Kidney glomerular epithelial cell (primary cell): ENCODE measurements at regions not wholly inside any gene's neighbourhood (a gene's known extent, or its start where the extent isn't known, plus 50 kb on each side); places are given as distances from the start of the nearest gene placed in this dataset.

Experiments
- DNase-seq: peaks from one replicate; lab custom pipeline; 2025; lab: John Stamatoyannopoulos, UW

DNA sequence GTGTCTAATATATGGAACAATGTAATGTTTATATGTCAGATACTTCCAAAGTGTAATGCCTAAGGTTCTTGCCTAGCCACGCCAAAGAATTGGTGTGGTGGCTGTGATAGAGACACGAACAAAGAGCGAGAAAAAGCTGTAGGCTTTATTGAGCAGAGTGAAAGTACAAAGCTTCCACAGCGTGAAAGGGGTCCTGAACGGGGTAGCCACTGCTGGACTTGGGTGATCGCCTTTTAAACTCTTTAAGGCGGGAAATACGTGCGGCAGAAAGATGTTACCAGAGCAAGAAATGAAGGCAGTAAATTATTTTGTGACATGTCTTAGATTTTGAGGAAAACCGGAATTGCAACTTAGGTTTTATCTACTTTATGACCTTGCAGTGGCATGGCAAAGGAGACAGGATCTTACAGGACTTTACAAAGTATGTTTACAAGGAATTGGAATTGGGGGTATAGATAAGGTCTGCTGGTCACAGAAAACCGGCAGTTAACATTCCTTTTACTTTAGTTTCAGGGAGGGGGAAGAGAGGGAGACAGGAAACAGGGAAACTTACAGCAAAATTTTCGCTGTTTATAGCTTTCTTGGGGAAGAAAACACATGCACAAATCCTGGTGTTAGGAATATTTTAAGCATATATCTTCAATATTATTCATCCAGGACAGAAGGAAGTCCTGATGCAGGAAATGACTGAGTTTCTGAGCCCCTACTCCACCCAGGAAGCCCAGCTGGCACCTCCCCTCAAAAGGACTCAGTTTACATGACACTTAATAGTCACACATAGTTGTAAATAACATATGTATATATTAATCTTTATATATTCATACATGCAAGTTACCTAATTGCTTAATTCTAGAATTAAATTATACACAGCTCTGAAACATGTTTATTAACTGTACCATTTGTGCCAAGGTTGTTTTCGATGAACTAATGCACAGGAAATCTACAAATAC is 421.3 kb upstream of the PABPC4L start:
- DNase-seq: peak; percentile 26

DNA sequence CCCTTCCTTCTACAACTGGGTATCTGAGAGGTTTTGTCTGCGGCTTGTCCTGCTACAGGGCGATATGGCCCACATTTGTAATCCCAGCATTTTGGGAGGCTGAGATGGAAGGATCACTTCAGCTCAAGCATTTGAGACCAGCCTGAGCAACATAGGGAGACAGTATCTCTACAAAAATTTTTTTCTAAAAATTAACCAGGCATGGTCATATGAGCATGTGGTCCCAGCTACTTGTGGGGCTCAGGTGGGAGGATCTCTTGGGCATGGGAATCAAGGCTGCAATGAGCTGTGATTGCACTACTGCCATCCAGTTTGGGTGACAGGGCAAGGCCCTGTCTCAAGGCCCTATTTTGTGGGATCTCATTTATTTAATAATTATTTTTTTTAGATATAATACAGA is 420.6 kb upstream of the PABPC4L start:
- peak; percentile 26 for DNase-seq

DNA sequence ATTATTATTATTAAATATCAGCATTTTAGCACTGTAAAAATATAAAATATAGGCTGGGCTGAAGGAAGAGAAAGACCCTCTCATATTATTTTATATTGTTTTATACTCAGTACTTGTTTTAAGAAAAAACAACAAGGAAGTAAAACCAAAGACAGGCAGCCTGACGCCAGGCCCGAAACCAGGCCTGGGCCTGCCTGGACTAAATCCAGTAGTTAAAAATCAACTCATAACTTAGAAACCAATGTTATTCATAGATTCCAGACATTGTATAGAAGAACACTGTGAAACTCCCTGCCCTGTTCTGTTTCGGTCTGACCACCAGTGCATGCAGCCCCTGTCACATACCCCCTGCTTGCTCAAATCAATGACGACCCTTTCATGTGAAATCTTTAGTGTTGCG is 420.1 kb upstream of the PABPC4L start:
- DNase-seq: peak; percentile 67

DNA sequence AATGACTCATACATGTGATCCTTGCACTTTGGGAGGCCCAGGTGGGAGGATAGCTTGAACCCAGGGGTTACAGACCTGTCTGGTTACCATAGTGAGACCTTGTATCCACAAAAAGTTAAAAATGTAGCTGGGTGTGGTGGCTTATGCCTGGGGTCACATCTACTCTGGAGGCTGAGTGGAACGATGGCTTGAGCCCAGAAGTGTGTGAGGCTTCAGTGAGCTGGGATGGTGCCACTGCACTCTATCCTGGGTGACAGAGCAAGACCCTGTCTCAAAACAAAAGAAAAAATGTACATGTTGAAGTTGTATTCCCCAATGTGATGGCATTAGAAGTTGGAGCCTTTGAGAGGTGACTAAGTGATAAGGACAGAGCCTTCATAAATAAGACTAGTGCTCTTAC is 409.4 kb upstream of the PABPC4L start:
- DNase-seq: no peak

DNA sequence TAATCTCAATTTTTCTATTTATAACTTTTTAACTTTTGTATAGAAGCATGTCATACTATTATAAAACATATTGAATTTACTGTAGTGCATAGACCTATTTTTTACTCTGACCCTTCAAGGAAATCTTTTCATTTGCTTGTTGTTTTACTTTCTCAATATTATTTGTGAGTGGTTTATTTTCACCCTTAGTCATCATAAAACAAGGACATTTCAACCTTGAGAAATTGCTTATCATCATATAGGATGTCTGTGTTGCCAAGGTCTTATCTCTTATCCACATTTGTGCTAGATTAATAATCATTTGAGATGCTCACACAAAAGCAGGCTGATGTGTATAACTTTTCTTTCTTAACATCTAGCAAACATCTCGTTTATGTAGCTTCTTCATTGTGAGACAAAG is 408.6 kb upstream of the PABPC4L start:
- DNase-seq: no peak

DNA sequence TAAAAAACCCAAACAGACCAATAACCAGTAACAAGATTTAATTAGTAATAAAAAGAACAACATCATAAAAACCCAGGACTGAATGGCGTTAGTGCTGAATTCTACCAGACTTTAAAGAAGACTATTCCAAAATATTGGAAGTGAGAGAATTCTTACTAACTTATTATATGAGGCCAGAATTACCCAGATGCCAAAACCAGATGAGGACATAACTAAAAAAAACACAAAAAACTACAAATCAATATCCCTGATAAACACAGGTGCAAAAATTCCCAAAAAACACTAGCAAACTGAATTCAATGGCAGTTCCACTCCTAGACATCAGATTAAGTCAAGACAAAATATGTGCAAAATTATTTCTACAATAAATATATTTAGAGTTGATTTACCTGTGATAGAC is 400.1 kb upstream of the PABPC4L start:
- DNase-seq: no peak

DNA sequence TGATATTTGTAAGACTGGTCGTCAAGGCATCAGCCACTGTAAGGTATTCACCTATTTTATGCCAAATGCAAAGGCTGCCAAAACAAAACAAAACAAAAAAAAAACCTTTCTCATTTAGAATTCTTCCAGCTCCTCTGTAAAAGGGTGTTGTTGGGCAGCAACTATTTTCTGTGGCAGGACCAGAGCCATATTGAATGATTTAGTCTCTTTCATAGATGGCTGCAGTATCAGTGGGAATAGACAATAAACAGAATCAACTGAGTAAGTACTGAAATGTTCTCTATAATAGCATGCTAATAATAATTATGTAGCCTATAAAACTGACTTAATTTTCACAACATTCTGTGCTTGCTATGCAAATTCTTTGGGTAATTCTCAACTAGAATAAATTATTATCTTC is 389.7 kb upstream of the PABPC4L start:
- no peak for DNase-seq

DNA sequence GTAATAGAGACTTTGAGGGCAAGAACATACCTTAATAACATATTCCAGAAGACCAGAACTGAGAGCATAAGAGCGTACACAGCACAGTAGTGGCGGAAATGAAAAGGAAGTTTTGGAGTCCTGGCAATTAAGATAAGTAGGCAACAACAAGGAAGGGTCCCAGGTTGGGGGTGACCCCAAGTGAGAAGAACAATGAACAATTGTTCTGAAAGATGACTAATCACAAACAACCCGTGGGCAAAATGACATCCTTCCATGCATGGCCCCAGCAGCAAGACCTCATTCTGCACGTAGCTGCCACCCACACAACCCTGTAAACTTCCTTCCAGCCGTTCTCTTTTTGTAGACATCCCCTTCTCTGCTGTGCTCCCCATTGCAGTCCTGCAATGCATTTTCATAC is 384.4 kb upstream of the PABPC4L start:
- no peak for DNase-seq

DNA sequence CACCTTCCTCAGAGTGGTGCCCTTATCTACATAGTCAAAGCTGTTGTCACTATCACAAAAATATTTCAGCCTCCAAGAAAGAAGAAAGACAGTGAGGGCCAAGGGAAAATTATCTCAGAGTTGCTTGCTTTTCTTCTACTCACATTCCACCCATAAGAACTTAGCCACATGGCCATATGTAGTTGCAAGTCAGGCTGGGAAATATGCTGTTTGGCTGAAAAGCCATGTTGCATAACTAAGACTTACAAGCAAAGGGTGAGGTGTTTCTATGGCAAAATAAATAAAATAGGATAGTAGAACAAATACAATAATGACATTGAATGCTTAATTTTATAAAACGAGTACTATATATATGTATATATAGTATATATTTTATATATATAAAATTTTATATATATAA is 365.9 kb upstream of the PABPC4L start:
- DNase-seq: no peak

DNA sequence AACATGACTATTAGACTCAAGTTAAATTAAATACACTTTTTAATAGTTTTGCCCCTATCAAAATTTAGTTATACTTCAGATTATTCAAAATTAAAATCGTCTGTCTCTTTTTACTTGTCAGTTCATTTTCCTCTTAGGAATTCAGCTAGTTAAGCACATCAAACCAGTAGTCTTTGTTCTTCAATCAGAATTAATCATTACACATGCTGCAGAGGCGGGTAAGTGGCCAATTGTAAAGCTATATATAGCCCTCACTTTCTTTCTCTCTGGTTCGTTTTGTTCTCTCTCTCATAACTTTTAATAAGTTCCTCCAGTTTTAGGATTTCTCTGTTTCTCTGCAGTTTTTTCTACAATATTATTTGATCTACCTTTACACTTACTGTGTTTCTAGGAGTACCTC is 359.1 kb upstream of the PABPC4L start:
- DNase-seq: peak; percentile 27

DNA sequence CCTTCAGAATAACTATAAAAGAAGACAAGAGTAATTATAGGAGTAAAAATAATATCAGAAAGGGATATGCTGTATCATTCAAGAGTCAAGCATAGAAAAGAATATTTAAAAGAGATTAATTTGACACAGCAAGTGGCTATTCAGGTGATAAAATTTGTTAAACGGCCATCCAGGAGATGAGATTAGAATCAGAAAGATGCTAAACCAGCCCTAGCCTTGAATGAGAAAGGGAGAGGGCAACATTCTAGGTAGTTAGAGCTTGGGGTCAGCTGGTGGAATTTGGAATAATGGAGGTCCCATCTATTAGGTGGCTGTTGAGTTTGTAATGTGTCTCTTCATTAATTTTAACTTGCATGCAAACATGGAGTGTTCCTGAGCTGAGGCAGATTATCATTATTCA is 350.5 kb upstream of the PABPC4L start:
- no peak for DNase-seq

DNA sequence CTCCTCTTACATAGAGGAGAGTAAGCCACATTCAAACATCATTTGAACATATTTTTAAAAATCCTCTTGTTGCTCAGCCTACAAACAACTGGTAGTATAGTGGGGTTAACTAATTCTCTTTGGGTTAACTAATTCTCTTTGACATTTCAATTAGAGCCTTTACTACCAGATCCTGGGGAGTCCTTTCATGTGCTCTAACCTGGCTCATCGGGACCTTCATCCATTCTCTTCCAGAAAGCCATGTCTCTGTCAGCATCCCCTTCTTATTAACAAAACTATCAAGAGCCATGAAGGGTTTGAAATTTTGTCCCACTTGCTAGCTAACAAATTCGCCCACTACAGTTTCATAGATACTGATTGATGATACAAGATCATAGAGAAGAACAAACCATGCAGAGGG is 349.8 kb upstream of the PABPC4L start:
- DNase-seq: no peak

DNA sequence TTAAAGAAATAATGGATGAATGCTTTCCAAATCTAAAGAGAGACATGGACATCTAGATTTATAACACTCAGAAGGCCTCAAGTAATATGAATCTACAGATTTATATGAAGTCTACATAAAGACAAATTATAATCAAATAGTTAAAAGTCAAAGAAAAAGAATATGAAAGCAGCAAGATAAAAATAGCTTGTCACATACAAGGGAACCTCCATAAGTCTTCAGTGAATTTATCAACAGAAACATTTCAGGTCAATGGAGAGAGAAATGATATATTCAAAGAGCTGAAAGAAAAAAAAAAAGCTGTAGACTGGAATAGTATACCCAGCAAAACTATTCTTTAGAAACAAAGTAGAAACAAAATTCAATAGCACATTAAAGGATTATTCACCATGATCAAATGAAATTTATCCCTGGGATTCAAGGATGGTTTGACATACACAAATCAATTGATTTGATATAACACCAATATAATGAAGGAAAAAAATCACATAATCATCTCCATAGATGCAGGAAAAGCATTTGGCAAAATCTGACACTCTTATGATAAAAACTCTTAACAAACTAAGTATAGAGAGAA is 346.6 kb upstream of the PABPC4L start:
- DNase-seq: no peak

DNA sequence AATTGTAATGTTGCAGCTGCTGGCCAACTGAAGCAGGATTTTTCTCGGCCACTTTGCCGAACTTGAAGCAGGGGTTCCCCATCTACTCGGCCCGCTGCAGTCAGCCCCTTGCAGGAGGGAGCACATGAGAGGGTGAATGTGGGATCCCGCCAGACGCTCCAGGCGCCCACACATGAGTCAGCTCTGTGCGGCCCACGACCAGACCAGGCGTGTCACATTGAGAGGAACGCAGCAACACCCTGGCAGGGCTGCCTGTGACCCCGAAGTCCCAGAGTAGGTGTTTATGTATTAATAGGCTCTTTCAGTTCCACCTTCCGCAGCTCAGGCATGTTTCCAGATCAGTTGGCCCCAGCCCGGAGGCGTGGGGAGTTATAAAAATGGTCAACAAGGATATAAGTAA is 344.7 kb upstream of the PABPC4L start:
- DNase-seq: no peak

DNA sequence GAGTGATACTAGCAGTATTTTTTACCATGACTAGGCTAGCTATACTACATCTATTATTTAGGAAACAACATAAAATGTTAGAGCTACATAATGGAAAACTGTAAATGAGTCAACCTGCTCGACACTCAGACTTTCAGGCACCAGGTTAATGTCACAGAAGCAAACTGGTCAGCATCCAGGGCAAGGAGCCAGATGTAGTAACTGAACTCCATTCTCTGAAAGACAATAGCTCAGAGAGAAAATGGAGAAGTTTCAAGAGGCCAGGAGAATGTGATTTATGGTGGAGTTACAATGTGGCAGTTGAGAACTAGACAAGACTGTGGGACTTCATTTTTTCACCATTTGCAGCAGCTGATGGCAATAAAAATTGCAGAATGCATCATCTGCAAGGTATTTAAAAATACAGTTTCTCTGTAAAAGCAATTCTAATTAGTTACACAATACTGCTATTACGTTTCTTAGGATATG is 342.7 kb upstream of the PABPC4L start:
- DNase-seq: peak; percentile 79

DNA sequence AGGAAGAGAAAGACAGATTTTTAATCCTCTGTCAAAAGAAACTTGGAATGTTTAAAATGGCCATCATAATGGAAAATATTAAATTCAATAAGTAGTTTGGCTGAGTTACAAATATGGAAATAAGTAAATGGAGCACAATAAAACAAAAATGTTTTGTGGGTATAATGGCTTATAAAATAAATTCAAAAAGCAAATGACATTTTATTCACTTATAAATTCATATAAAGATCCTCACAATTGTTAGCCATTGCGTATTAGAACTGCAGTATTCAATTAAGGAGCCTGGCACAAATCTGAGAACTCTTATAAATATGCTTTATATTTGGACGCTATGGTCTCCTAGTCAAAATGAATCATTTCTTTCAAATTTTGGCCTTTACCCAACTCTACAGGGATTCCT is 339.0 kb upstream of the PABPC4L start:
- DNase-seq: no peak

DNA sequence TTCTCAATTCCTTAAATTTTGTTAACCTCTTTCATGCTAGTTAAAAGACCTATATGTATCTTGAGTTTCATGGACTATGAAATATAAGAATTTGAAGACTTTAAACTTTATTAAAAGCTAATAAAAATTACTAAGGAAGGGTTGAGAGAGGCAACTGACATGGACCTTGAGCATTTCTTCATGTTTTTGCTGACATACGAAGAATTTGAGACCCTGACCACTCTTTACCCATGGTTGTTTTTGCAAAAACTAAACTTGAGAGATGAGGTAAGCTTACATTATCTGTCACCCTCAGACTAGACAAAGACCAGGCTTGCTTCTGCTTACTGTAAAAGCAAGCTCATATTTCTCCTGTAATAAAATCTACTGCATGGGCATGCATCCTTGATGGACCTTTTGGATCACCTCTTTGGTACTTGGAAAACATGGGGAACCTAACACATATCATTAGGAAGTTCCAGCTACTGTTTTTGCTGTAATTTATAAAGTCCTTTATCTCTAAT is 338.2 kb upstream of the PABPC4L start:
- DNase-seq: no peak

DNA sequence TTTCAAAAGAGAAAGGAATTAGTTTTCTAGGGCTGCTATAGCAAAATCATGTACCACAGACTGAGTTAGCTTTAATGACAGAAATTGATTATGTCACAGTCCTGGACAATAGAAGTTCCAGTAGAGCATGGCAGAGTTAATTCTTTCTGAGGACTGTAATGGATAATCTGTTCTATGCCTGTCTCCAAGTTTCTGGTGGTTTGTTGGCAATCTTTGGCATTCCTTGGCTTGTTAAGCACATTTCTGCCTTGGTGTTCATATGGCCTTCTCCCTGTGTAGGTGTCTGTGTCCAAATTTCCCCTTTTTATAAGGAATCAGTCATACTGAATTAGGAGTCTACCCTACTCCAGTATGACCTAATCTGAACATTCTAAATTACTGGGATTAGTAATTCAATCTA is 336.1 kb upstream of the PABPC4L start:
- no peak for DNase-seq

DNA sequence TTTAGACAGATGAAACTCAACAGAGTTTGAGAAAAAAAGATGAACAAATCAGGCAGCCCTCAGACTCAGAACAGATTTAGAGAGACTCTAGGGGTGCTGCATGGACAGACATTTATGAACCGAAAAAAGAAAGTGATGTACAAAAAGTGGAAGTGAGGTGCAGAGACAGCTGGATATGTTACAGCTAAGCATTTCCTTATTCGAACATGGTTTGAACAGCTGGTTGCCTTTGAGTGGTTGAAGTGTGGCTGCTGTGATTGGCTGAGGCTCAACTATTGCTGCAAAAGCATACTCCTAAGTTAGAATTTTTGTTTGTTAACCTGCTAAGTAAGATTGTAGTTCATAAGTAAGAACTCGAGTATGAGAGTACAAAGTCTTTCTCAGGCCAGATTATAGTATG is 331.5 kb upstream of the PABPC4L start:
- DNase-seq: no peak

DNA sequence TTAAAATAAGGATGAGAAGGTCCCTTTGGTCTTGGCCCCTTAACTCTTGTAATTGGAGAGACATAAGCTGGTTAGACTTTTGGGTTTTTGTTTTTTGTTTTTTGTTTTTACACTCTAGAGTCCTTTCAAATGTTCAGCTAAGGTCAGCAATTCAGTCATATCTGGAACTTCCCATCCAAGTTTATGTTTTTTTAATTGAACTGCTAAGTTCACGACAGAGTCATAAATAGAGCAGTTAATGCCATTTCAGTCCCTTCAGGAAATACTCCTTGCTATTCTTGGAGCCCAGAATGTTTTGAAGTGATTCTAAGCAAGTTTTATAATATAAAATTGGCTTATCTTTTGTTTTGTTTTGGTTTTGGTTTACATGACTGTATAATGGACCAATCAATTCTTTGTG is 329.4 kb upstream of the PABPC4L start:
- DNase-seq: no peak

DNA sequence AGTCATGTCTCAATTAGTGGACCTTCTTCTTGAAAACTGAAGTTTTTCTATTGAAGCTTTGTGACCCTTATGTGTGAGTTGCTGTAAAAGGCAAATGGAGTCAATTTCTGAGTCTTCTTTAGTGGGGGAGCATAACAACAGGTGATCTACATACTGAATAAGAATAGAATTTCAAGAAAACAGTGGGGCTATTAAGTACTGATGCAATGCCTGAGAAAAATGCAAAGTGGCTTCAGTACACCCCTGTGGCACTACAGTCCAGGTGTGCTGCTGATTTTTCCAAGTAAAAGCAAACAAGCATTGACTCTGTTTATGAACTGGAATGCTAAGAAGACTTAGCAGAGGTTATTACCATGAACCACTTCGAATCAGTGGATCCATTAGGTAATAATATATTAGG is 328.0 kb upstream of the PABPC4L start:
- no peak for DNase-seq

DNA sequence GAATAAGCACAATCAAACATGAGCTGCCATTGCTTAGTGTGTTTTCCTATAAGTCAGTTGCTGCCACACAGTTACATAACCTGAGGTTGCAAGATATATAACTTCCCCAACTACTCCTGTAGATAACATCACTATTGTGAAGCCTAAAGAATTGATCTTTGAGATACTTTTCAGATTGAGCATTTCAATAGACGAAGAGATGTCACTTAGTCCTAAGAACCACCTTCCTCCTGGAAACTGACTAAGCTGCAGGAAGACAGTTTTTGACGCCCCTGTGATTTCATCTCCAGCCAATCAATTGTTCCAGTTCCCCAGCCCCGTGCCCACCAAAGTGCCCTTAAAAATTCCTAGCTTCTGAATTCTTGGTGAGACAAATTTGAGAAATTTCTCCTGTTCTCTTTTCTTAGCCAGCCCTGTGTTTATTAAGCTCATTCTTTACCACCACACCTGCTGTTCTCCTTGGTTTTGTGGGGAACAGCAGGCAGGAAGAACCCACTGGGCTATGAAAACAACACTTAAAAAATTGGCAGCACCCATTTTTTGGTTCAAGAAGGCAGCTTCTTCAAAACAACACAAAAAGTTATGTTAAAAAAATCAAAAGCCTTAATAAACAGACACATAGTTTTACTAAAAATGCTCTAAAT is 317.1 kb upstream of the PABPC4L start:
- no peak for DNase-seq

DNA sequence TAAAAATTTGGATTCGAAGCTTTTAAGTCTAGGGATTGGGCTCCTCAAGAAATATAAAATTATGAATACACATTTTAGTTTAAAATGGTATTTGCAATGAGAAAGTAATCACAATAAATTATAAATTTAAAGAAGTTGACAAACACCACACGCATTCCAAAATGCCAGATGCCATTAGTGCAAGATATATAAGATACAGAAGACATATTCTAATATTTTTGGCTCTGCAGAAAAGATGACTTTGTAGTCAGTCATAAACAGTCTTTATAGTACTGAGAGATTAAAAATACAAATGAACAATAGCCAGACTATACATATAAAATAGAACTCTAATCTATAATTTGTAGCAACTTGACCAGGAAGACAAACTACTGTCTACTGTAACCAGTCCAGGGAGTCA is 309.0 kb upstream of the PABPC4L start:
- no peak for DNase-seq
